MG63 (cell line): ENCODE measurements at regions not wholly inside any gene's neighbourhood (a gene's known extent, or its start where the extent isn't known, plus 50 kb on each side); places are given as distances from the start of the nearest gene placed in this dataset.
"Not testable (repeated sequence)": the region's sequence is repeated elsewhere in the genome, so short reads cannot be mapped to it uniquely, and the experiment has no call there.

Source experiments
- DNase-seq: peaks from one replicate; pipeline ENCODE4 v3.0.0-alpha.2; 2020
- H3K27me3 ChIP-seq: fragments of 250-450 bp; sonication (Bioruptor Pico); 2 replicates; pipeline ENCODE4 v1.5.1; 2020; ENCODE audit warnings: mild to moderate bottlenecking, moderate library complexity
- H3K36me3 ChIP-seq: fragments of 250-450 bp; sonication (Bioruptor Pico); 2 replicates; pipeline ENCODE4 v1.5.1; 2020; ENCODE audit warnings: mild to moderate bottlenecking, moderate library complexity
- H3K4me3 ChIP-seq: fragments of 250-450 bp; sonication (Bioruptor Pico); 2 replicates; pipeline ENCODE4 v1.5.1; 2020; ENCODE audit warnings: mild to moderate bottlenecking, moderate library complexity
- H3K9me3 ChIP-seq: fragments of 250-450 bp; sonication (Bioruptor Pico); 2 replicates; pipeline ENCODE4 v1.5.1; 2020; ENCODE audit warnings: mild to moderate bottlenecking, moderate library complexity

GRCh38 chr11:39736351-39736750, 1723.1 kb downstream of the LRRC4C start:
- not testable (repeated sequence) for H3K4me3 ChIP-seq, H3K9me3 ChIP-seq, H3K36me3 ChIP-seq, H3K27me3 ChIP-seq, DNase-seq

- Histone ChIP-seq H3K9me3 (no peaks in the 10 kb centered on the region), H3K4me3 (no peak overlapping the region), H3K36me3 (no peaks in the 10 kb centered on the region), H3K27me3 (no peaks in the 10 kb centered on the region)
- no peak for DNase-seq
These were observed 1727.5 kb downstream of the LRRC4C start for GRCh38 chr11:39732001-39732400.

DNA sequence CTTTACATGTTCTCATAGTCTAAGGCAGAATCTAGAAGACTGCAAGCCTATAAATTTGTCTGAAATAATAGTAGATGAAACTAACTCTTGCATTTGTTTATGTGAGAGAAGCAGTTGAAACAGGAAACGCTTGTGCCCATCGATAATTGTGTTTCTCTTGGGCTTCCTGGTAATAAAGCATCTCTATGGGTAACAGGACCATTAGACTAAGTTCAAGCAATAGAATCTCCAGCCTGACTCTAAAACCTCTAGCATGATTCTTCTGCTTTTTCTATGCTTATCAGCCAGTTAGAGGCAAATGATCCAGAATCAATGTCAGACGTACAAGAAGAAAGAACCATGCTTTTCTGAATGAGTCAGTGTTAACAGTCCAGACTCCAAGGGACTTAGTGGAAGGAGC, 1734.4 kb downstream of the LRRC4C start:
- Histone ChIP-seq H3K36me3 (no peaks in the 10 kb centered on the region), H3K27me3 (no peaks in the 10 kb centered on the region), H3K9me3 (no peaks in the 10 kb centered on the region), H3K4me3 (no peak overlapping the region)
- no peak for DNase-seq

DNA sequence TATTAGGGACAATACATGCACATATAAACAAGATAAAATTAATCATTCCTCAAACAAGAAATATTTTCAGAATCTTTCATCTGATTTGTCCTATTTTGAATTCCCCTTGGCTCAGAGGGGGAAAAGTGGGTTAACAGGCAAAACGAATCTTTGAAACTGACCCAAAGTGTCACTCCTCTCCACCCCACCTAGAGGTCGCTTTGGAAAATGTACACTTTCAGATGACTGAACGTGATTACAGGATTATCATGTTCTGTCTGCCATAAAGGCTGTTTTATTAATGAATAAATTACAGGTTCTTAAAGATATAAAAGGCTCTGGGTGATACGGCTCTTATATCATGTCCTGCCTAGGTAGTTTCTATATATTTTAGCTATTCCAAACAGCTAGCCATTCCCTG, 1735.0 kb downstream of the LRRC4C start:
- Histone ChIP-seq H3K27me3 (no peaks in the 10 kb centered on the region), H3K36me3 (no peaks in the 10 kb centered on the region), H3K4me3 (no peak overlapping the region), H3K9me3 (no peaks in the 10 kb centered on the region)
- DNase-seq, result no peak

DNA sequence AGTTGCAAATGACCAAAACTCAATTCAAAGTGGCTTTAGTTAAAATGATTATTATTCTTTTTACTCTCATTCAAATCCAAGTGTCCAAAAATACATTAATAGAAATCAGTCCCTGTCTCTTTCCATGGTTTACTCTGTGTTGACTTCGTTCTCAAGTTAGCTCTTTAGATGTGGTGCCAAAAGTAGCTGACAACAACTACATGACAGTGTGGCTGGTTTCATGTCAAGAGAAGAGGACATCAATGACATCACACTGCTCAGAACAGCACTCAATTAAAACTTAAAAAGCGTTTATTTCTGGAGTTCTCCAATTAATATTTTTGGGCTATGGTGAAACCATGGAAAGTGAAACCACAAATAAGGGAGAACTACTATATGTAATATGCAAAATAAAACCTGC, 1746.9 kb downstream of the LRRC4C start:
- no peaks in the 10 kb centered on the region for H3K36me3 ChIP-seq
- no peak for DNase-seq
- no peaks in the 10 kb centered on the region for H3K9me3 ChIP-seq
- H3K4me3 ChIP-seq, result peak overlapping the region; percentile 25
- H3K27me3 ChIP-seq, result no peaks in the 10 kb centered on the region

DNA sequence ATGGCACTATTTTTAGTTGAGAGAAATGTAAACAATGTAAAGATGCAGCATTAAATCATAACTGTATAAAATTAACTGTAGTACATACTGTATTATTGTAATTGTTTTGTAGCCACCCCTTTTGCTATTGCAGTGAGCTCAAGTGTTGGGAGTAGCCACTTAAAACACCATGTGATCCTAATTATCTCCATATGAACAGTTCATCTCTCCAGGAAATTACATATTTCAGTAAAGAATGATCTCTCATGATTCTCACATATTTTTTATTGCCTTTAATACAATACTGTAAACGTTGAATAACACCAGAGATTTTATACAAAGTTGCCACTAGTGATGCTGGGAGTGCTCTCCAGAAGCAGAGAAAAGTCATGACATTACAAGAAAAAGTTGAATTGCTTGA, 1768.6 kb downstream of the LRRC4C start:
- Histone ChIP-seq H3K4me3 (no peak overlapping the region), H3K27me3 (no peaks in the 10 kb centered on the region), H3K9me3 (no peaks in the 10 kb centered on the region), H3K36me3 (no peaks in the 10 kb centered on the region)
- DNase-seq, result no peak

DNA sequence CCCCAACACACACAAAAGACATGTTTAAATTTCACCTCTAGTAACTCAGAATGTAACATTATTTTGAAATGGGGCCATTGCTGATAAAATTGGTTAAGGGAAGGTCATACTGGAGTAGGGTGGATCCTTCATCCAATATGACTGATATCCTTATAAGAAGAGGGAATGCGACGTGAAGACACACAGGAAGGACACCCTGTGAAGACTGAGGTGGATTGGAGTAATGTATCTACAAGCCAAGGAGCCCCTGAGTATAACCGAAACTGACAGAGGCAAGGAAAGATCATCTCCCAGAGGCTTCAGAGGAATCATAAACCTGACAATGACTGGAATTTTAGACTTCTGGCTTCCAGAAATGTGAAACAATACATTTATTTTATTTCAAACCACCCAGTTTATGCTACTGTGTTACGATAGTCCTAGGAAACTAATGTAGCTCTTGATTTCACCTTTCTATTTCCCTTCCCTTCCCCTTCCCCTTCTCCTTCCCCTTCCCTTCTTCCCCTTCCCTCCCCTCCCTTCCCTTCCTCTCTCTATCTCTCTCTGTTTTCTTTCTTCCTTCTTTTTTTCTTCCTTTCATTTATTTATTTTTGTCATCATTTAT, 1775.4 kb downstream of the LRRC4C start:
- no peak for DNase-seq
- Histone ChIP-seq H3K27me3 (no peaks in the 10 kb centered on the region), H3K9me3 (peaks cover 12% of the 10 kb centered on the region; the same call in 1 of the 2 replicates)

DNA sequence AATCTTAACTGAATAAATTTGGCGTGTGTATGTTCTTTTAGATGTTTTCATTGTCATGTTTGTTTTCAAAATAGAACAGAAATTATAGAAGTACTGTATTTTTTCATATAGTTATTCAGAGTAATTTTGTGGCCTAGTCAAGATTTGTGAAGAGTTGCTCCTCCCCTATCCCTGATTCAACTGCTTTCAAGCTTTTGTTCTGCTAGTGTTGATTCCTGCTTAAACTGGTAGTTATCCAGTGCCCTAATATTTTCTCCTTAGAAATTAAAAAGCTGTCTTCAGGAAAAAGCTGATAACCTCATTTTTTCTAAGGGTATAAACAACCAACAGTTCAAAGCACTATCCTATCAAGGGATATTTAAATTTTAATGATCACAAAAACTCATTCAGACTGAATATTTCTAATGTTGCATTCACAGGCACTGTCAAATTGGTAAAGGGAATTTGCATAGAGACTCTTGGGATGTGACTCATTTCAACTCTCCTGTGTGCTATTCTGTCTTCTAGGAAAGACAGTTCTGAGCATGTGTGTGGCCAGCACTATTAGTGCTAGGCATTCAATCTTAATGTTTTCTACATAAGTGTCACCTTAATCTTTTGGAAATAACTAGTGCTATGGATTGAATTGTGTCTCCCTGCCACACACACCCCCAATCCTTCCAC, 1776.0 kb downstream of the LRRC4C start:
- DNase-seq, result no peak
- no peaks in the 10 kb centered on the region for H3K36me3 ChIP-seq
- H3K4me3 ChIP-seq, result no peak overlapping the region
- H3K9me3 ChIP-seq, result peaks cover 12% of the 10 kb centered on the region; the same call in 1 of the 2 replicates
- H3K27me3 ChIP-seq, result no peaks in the 10 kb centered on the region

More for the DNA sequence above, 1775.4 kb downstream of the LRRC4C start:
- H3K36me3 ChIP-seq, result no peaks in the 10 kb centered on the region
- H3K4me3 ChIP-seq, result no peak overlapping the region

DNA sequence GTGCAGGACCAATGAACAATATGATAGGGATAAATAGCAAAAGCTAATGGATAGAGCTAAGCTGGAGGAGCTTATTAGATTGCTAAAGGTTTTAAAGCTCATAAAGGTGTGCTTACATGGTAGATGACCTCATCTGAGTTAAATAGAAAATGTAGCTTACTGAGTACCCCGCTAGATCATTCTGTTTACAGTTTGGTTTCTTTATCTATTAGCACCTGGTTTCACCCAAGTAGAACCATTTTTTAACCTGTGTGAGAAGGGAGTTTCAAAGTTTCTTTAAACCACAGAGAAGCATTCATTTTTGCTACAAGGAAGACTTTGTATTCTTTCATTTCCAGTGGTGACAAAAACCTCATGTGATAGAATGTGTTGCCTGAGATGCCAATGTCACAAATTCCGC, 1778.0 kb downstream of the LRRC4C start:
- Histone ChIP-seq H3K27me3 (no peaks in the 10 kb centered on the region), H3K36me3 (no peaks in the 10 kb centered on the region), H3K9me3 (peaks cover 12% of the 10 kb centered on the region; the same call in 1 of the 2 replicates), H3K4me3 (no peak overlapping the region)
- DNase-seq, result no peak

DNA sequence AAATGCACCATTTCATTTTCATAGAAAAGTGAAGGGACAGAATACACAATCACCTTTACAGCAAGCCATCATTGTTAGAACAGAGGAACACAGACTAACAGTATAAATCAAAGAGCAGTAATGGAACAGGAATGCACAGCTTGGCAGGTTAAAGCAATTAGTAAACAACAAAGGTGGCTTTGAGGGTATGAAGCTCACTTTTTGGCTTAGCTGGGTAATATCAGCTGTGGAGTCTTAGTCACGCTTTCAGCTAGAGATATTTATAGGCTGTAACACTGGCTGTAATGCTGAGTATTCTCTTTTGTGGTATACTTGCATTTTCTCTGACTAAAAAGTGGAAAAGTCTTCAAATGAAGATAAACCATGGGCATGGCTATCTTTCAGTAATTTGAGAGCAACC, 1780.5 kb downstream of the LRRC4C start:
- Histone ChIP-seq H3K9me3 (peaks cover 12% of the 10 kb centered on the region; the same call in 1 of the 2 replicates), H3K4me3 (no peak overlapping the region), H3K36me3 (no peaks in the 10 kb centered on the region), H3K27me3 (no peaks in the 10 kb centered on the region)
- peak; percentile 38 for DNase-seq

GRCh38 chr11:39675171-39675570, 1784.3 kb downstream of the LRRC4C start:
- Histone ChIP-seq H3K4me3 (no peak overlapping the region), H3K27me3 (no peaks in the 10 kb centered on the region)
- DNase-seq, result no peak

GRCh38 chr11:39674761-39675160, 1784.7 kb downstream of the LRRC4C start:
- Histone ChIP-seq H3K4me3 (no peak overlapping the region), H3K36me3 (no peaks in the 10 kb centered on the region), H3K9me3 (peaks cover 1% of the 10 kb centered on the region; the same call in 1 of the 2 replicates), H3K27me3 (no peaks in the 10 kb centered on the region)
- no peak for DNase-seq

More at GRCh38 chr11:39675171-39675570, 1784.3 kb downstream of the LRRC4C start:
- Histone ChIP-seq H3K9me3 (peaks cover 5% of the 10 kb centered on the region; the same call in 1 of the 2 replicates), H3K36me3 (no peaks in the 10 kb centered on the region)

DNA sequence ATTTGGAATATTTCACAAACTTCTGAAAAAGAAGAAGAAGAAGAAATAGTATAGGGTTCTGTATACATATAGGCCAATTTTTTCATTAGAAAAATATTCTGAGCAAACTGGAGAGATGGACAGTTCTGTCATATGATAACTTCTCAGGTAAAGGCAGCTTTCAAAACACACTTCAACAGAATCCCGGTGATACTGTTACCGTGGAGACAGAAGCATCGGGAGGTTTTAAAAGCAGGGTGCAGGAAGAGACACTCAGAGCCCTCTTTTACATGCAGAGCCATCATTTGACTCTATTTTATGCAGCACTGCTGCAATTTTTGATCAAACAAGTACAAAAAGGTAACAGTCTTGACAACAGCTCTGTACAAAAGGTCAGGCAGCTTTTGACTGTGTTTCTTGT, 1785.4 kb downstream of the LRRC4C start:
- Histone ChIP-seq H3K27me3 (no peaks in the 10 kb centered on the region), H3K9me3 (no peaks in the 10 kb centered on the region), H3K4me3 (no peak overlapping the region), H3K36me3 (no peaks in the 10 kb centered on the region)
- DNase-seq, result no peak

- H3K4me3 ChIP-seq, result no peak overlapping the region
- no peaks in the 10 kb centered on the region for H3K27me3 ChIP-seq
- peak; percentile 45 for DNase-seq
- no peaks in the 10 kb centered on the region for H3K9me3 ChIP-seq
- no peaks in the 10 kb centered on the region for H3K36me3 ChIP-seq
These were observed 1790.8 kb downstream of the LRRC4C start for GRCh38 chr11:39668640-39669039.

GRCh38 chr11:39664023-39664422, 1795.4 kb downstream of the LRRC4C start:
- Histone ChIP-seq H3K4me3 (no peak overlapping the region), H3K36me3 (no peaks in the 10 kb centered on the region), H3K27me3 (no peaks in the 10 kb centered on the region), H3K9me3 (no peaks in the 10 kb centered on the region)
- no peak for DNase-seq

DNA sequence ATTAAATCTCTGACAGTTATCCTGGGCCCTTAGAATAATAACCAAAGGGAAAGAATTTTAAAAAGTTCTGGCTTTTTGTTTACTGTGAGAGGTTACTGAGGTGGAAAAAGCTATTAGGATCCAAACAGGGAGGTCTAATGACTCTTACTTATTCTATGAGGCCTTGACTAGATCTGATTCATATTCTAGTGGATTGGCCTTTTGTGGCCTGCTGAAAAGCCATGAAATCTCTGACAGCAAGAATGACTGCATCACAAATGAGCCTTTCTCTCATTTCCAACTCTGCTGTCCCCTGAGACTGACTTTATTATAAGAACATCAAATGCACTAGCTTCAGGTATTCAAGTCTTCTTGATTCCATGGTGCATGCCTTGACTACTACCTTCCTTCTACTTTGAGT, 1797.6 kb downstream of the LRRC4C start:
- Histone ChIP-seq H3K27me3 (no peaks in the 10 kb centered on the region), H3K4me3 (no peak overlapping the region)
- DNase-seq, result no peak

GRCh38 chr11:39651857-39652461, 1807.5 kb downstream of the LRRC4C start:
- Histone ChIP-seq H3K36me3 (no peaks in the 10 kb centered on the region), H3K4me3 (no peak overlapping the region), H3K27me3 (no peaks in the 10 kb centered on the region), H3K9me3 (no peaks in the 10 kb centered on the region)
- DNase-seq, result peak; percentile 48

More for the DNA sequence above, 1797.6 kb downstream of the LRRC4C start:
- Histone ChIP-seq H3K9me3 (no peaks in the 10 kb centered on the region), H3K36me3 (no peaks in the 10 kb centered on the region)

GRCh38 chr11:39641751-39642150, 1817.7 kb downstream of the LRRC4C start:
- Histone ChIP-seq H3K36me3 (no peaks in the 10 kb centered on the region), H3K4me3 (no peak overlapping the region), H3K27me3 (no peaks in the 10 kb centered on the region), H3K9me3 (peaks cover 6% of the 10 kb centered on the region)
- no peak for DNase-seq
